ENCODE measurements at regions not wholly inside any gene's neighbourhood (a gene's known extent, or its start where the extent isn't known, plus 50 kb on each side); places are given as distances from the start of the nearest gene placed in this dataset.
"Not testable (repeated sequence)": the region's sequence is repeated elsewhere in the genome, so short reads cannot be mapped to it uniquely, and the experiment has no call there.

DNA sequence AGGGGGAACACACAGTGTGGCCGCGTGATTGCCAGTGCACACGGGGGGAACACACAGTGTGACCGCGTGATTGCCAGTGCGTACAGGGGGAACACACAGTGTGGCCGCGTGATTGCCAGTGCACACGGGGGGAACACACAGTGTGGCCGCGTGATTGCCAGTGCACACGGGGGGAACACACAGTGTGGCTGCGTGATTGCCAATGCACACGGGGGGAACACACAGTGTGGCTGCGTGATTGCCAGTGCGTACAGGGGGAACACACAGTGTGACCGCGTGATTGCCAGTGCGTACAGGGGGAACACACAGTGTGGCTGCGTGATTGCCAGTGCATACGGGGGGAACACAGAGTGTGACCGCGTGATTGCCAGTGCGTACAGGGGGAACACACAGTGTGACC is 140.3 kb downstream of the RTP5 start:
- DNase-seq = not testable (repeated sequence)

DNA sequence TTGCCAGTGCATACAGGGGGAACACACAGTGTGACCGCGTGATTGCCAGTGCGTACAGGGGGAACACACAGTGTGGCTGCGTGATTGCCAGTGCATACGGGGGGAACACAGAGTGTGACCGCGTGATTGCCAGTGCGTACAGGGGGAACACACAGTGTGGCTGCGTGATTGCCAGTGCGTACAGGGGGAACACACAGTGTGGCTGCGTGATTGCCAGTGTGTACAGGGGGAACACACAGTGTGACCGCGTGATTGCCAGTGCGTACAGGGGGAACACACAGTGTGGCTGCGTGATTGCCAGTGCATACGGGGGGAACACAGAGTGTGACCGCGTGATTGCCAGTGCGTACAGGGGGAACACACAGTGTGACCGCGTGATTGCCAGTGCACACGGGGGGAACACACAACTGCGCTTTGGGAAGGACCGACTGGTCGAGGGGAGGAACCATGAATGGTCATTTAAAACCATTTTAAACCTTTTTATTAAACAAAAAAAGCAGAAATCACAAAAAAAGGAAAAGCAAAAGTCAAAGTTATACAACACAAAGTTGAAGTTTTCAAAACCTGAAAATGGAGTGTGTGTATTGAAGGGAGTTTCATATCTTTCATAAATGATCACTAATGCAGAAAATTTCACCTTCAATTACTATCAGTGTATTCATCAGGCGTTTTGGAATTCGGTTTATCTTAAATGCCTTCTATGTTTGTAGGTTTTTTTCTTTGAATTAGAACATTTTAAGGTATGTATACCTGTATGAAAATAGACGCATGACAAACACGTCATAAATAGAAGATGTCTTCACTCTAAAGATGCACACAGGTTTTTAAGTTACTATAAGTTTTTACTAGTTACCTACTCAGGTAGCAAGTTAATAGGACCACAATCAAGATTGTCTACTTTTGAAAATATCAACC is 141.0 kb downstream of the RTP5 start:
- not testable (repeated sequence) for DNase-seq

DNA sequence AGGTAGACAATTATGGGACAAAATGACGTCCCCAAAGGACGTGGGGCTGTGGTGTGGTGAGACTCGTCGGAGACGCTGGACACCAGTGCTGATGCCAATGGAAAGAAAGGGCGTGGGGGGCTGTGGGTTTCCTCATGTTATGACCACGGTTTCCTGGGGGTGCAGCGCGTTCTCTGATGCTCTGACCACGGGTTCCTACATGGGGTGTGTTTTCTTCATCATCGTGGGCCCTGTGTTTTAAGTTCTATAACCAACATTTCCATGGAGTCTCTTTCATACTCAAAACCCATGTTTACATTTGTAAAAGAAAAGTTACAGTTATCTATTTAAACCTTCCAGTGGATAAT is 141.6 kb downstream of the RTP5 start:
- no peak for DNase-seq

DNA sequence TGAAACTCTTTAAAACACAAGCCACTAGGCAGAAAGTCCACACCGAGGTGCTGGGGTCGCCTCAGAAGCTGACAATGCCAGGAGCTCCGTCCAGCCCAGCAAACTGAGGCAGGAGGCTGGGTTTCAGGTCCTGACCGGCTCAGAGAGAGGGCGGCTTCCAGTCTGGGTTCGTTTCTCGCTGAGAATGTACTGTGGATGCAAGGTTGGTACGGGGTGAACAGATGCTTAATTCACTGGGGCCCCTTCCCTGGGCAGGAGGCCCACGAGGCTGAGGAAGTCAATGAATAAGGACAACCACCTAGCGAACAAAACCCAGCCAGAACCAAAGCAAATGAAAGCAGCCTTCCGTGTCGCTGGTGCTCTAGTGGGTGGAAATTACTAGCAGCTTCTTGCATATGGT is 142.0 kb downstream of the RTP5 start:
- DNase-seq = no peak

- no peak for DNase-seq
Observed at GRCh38 chr2:242011991-242012764, 142.6 kb downstream of the RTP5 start.

GRCh38 chr2:242012956-242013764 is 143.6 kb downstream of the RTP5 start:
- no peak for DNase-seq

DNA sequence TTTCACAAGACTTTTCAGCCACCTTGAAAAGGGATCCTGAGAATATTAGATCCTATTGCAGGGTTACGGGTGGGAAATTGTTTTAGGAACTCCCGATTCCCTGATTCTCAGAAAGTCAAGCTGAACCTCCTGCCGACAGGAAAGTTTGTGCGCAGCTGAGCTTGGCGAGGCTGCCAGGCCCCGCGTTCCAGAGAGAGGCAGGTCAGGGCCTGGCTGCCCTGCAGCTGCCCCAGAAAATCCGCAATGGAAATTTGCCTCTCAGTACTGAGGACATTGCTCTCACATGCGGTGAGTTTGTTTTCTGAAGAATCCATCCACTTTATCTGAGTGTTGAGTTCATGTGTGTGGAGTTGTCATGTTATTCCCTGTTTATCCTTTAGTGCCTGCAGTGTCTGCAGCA is 144.2 kb downstream of the RTP5 start:
- no peak for DNase-seq

GRCh38 chr2:242015108-242016065 is 145.9 kb downstream of the RTP5 start:
- DNase-seq = no peak

DNA sequence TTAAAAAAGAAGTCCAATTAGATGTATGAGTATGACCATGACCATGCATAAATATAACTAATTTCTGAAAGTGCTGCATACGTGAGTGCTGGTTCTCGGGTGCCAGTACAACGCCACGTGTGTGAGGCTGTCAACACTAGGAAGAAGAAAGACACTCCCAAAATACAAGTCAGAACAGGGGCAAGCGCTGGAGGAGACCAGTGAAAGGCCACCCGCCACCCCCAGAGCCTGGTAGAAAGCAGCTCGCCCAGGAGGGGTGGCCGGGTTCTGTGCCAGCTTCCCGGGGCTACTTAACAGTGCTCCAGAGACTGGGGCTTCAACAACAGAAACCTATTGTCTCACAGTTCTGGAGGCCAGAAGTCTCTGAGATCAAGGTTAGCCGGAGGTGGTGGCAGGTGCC is 147.6 kb downstream of the RTP5 start:
- DNase-seq = no peak

- DNase-seq = not testable (repeated sequence)
Observed at GRCh38 chr2:242018416-242018815, 148.9 kb downstream of the RTP5 start.

DNA sequence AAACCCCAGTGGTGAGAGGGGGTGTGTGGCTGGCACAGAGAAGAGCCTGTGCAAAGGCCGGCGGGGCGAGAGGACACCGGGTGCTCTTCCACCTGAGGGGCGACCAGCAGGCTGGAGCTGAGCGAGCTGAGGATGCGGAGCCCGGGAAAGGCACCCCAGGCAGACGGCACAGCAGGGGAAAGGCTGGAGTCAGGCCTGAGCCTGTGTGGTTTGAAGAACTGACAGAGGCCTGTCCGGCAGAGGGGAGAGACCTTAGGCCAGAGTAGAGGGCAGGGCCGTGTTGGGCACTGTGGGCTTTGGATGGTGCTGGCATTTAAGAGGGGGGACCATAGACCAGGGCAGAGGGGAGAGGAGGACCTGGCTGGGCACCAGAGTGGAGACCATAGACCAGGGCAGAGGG is 149.8 kb downstream of the RTP5 start:
- DNase-seq = no peak

- DNase-seq = no peak
Observed at GRCh38 chr2:242020196-242021004, 150.9 kb downstream of the RTP5 start.

DNA sequence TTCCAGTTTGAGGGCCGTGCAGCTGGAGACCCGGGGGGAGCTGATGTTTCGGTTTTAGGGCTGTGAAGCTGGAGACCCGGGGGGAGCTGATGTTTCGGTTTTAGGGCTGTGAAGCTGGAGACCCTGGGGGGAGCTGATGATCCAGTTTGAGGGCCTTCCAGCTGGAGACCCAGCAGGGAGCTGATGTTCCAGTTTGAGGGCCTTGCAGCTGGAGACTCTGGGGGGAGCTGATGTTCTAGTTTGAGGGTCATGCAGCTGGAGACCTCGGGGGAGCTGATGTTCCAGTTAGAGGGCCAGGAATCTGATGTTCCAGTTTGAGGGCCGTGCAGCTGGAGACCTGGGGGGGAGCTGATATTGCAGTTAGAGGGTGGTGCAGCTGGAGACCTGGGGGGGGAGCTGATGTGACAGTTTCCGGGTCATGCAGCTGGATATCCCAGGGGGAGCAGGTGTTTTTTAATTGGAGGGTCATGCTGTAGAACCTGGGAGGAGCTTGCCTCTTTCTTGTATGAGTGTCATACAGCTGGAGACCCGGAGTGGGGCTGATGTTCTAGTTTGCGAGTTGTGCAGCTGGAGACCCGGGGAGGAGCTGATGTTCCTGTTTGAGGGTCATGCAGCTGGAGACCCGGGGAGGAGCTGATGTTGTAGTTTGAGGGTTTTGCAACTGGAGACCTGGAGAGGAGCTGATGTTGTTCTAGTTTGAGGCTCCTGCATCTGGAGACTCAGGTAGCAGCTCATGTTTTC is 153.2 kb downstream of the RTP5 start:
- DNase-seq = no peak

- no peak for DNase-seq
Observed at GRCh38 chr2:242024751-242025355, 155.3 kb downstream of the RTP5 start.

GRCh38 chr2:242027676-242028450 is 158.3 kb downstream of the RTP5 start:
- DNase-seq = no peak

DNA sequence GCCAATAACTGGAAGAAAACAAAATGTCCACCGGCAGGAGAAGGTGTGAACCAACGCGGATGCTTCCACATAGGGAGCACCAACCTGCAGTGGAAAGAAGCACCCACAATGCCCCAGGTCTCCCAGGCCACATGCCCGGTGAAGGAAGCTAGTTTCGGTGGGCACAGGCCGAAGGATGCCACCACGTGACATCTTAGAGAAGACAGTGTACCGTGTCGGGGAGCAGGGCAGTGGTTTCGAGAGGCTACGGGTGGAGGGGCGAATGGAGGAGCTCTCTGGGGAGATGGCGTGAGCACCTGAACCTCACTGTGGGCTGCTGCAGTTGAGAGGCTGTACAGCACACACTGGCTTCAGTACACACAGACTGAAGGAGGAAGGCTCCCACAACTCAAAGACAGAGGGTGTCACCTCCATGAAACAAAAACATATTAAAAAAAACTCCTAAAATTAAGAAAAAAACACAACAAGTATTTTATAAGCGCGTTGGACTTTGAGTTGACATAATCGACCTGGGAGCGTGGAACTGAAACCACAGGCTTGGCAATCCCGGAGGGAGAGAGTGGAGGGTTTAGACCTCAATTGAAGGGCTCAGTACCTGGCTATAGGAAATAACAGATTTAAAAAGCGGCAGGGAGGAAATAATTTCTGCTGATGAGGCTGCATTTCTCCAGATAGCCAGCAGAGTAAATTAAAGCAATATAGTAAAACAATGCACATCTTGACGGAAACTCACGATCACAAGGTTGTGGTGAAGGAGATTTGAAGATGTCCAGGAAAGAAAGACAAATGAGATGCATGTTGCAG is 160.1 kb downstream of the RTP5 start:
- DNase-seq = no peak

DNA sequence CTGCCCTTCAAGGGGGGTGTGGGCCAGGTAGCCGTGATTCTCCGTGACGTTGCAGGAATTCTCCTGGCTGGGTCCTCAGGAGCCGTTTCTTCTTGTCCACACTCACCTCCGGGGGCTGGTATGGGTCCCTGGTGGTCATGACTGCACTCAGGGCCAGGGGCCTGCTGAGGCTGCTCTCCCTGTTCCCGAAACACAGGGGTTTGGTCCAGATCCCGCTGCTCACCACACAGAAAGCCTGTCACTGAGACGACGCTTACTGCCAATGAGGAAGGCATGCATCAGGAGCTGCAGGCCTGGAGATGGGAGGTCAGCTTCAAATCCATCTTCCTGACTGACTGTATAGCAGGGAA is 160.7 kb downstream of the RTP5 start:
- DNase-seq = no peak

DNA sequence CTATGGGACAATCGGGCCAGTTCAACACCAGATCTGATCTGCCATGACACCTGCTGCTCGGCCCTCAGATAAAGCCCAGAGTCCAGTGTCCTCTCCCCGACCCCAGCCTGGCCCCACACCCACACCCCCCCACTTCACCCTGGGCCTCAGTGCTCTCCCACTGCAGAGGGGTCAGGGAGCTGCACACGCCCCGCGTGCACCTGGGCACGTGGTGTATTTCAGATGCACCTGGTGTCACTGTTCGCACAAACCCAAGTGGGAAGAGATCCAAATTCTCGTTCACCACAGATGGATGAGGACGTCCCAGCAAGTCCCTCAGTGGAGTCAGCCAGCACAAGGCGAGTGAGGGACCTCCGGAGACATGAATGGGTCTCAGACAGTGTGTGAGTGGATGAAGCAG is 161.3 kb downstream of the RTP5 start:
- no peak for DNase-seq

All from activated naive CD4-positive, alpha-beta T cell treated with anti-CD3 and anti-CD28 coated beads, Interleukin-2, amount 50 U/mL, for 16 hours (primary cell).